ENCODE measurements at regions not wholly inside any gene's neighbourhood (a gene's known extent, or its start where the extent isn't known, plus 50 kb on each side); places are given as distances from the start of the nearest gene placed in this dataset.

DNA sequence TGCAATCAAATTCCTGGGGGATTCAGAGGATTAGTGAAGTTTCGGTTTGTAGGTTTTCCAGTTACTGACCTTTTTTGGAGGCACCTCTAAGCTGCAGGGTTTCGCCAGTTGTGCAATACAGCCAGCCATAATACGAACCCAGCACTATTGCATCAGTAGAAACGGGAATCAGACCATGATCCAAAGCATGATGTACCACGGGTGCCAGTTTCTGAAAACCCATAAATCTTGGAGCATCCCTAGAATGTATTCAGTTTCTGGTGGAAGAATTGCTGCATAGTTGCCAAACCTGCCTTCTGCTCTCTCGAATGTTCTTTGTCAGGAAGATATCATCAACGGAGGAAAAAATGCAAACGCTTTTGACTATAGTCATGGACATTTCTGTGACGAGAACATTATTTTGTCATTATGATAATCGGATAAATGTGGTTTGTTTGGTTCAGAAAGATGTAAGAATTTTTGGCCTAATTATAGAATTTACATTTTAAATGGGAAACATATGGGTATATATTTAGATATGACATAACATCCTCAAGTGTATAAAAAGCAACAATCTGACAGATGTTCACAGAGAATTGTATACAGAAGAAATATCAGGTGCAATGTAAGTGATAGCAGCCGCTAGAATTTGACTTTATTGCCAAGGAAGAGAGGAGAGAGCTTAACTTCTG, 186.2 kb upstream of the PRKCQ start:
- Histone ChIP-seq H3K4me1 (no peaks in the 10 kb centered on the region), H3K27ac (no peak overlapping the region), H3K36me3 (no peaks in the 10 kb centered on the region), H3K9me3 (peaks cover 0 to 4% of the 10 kb centered on the region in 2 donors), H3K4me3 (no peak overlapping the region), H3K27me3 (no peaks in the 10 kb centered on the region)
- no peak for DNase-seq (ENCODE audit: low spot score in 2 of 2)
- TF ChIP-seq CTCF (IDR thresholded peaks at IDR 0.05), result no peak
- intact Hi-C loops (cut with DNase I), result no loop called here

DNA sequence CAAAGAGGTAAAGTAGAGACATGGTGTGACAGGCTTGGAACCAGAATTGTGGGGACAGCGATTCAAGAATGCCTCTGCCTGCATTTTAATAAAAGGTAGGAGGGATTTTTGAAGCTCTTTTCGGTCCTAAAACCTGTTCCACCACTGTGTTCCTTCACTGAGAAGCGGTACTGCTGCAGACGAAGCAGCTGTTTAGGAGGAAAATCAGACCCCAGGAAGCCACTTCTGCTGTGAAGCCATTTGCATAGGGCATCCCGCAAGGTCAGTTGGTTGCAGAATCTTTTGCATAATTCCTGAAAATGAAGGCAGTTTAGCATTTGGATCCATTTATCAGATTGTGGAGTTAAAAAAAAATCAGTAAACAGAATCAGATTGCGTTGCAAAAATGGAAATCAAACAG, 183.3 kb upstream of the PRKCQ start:
- intact Hi-C loops (cut with DNase I), result no loop called here
- Histone ChIP-seq H3K4me1 (no peaks in the 10 kb centered on the region), H3K27me3 (no peaks in the 10 kb centered on the region), H3K9me3 (peaks cover 0 to 4% of the 10 kb centered on the region in 2 donors), H3K27ac (no peak overlapping the region), H3K36me3 (no peaks in the 10 kb centered on the region), H3K4me3 (no peak overlapping the region)
- no peak for TF ChIP-seq CTCF (IDR thresholded peaks at IDR 0.05)
- DNase-seq (ENCODE audit: low spot score in 2 of 2), result no peak

GRCh38 chr10:6763001-6763400, 182.9 kb upstream of the PRKCQ start:
- no peak overlapping the region for H3K4me3 ChIP-seq
- no peaks in the 10 kb centered on the region for H3K4me1 ChIP-seq
- no peak for TF ChIP-seq CTCF (IDR thresholded peaks at IDR 0.05)
- H3K9me3 ChIP-seq, result peaks cover 0 to 4% of the 10 kb centered on the region in 2 donors
- no peaks in the 10 kb centered on the region for H3K27me3 ChIP-seq
- no peak overlapping the region for H3K27ac ChIP-seq
- intact Hi-C loops (cut with DNase I), result no loop called here
- DNase-seq (ENCODE audit: low spot score in 2 of 2), result no peak
- no peaks in the 10 kb centered on the region for H3K36me3 ChIP-seq

DNA sequence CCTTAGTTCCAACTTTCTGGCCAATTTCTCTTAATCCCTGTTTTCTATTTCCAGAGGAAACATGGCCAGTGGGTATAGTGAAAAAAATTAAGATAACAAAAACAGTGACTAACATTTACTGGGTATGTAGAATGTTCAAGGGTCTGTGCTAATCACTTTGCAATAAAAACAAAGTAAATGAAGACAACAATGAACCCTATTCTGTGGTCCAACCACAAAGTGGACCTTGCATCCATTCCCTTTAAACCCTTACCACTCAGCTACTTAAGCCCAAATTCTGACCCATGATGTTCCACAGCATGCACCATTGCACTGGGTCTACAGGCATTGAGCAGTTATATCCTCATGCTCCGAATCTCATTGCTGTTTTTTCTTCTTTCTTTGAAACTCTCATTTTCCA, 179.9 kb upstream of the PRKCQ start:
- intact Hi-C loops (cut with DNase I), result no loop called here
- no peak overlapping the region for H3K27ac ChIP-seq
- no peaks in the 10 kb centered on the region for H3K4me1 ChIP-seq
- no peak overlapping the region for H3K4me3 ChIP-seq
- no peaks in the 10 kb centered on the region for H3K27me3 ChIP-seq
- DNase-seq (ENCODE audit: low spot score in 2 of 2), result no peak
- H3K9me3 ChIP-seq, result peaks cover 0 to 4% of the 10 kb centered on the region in 2 donors
- no peaks in the 10 kb centered on the region for H3K36me3 ChIP-seq
- no peak for TF ChIP-seq CTCF (IDR thresholded peaks at IDR 0.05)

- DNase-seq (ENCODE audit: low spot score in 2 of 2), result no peak
- Histone ChIP-seq H3K27ac (no peak overlapping the region), H3K27me3 (no peaks in the 10 kb centered on the region), H3K9me3 (peaks cover 0 to 4% of the 10 kb centered on the region in 2 donors), H3K4me3 (no peak overlapping the region), H3K36me3 (no peaks in the 10 kb centered on the region), H3K4me1 (no peaks in the 10 kb centered on the region)
- intact Hi-C loops (cut with DNase I), result no loop called here
- no peak for TF ChIP-seq CTCF (IDR thresholded peaks at IDR 0.05)
Measured at GRCh38 chr10:6757158-6757557, 177.1 kb upstream of the PRKCQ start.

- no peak for TF ChIP-seq CTCF (IDR thresholded peaks at IDR 0.05)
- no peaks in the 10 kb centered on the region for H3K36me3 ChIP-seq
- H3K27ac ChIP-seq, result no peak overlapping the region
- peaks cover 0 to 4% of the 10 kb centered on the region in 2 donors for H3K9me3 ChIP-seq
- no peaks in the 10 kb centered on the region for H3K4me1 ChIP-seq
- no peak for DNase-seq (ENCODE audit: low spot score in 2 of 2)
- no peak overlapping the region for H3K4me3 ChIP-seq
- no peaks in the 10 kb centered on the region for H3K27me3 ChIP-seq
- intact Hi-C loops (cut with DNase I), result no loop called here
Measured at GRCh38 chr10:6756716-6757115, 176.6 kb upstream of the PRKCQ start.
